Right ventricle myocardium superior (tissue), 1 donor: ENCODE measurements at regions not wholly inside any gene's neighbourhood (a gene's known extent, or its start where the extent isn't known, plus 50 kb on each side); places are given as distances from the start of the nearest gene placed in this dataset.
"Not testable (repeated sequence)": the region's sequence is repeated elsewhere in the genome, so short reads cannot be mapped to it uniquely, and the experiment has no call there.

Experiments used
- ATAC-seq: fragments of 200-7000 bp; cut with Tn5 transposase; one replicate; pipeline ENCODE4 v1.9.1; 2020; ENCODE audit warnings: mild to moderate bottlenecking; ENCODE audit not compliant: poor library complexity
- DNase-seq: peaks from one replicate; pipeline ENCODE4 v3.0.0-alpha.2; 2020
- intact Hi-C: fragments of 100-400 bp; cut with DNase I; formaldehyde crosslinking; loops from one replicate; pipeline ENCODE4 v1.11.2; 2022
- donor health status: DM: no; HTN: yes; CAD: no; lungs with severe emphysema.

DNA sequence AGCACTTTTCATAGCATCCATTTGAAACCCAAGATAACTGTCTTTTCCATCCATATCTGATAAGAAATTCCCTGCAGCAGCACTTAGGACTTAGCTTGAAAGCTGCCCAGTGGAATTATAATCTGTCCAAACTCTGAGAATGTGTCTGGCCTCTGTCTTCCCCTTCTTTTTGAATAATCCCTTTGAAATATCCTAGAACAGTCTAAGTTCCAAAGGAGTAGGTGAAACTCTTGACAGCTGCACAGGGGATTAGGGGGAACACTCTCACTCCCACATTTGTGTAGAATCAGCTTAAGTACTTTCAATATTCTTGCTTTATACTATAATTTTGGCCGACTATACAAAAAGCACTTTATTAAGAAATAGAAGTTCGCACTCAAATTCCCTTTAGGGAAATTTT, 157.7 kb downstream of the PAPSS1 start:
- intact Hi-C loops = no loop called here
- DNase-seq (no peak), ATAC-seq (no peak)

DNA sequence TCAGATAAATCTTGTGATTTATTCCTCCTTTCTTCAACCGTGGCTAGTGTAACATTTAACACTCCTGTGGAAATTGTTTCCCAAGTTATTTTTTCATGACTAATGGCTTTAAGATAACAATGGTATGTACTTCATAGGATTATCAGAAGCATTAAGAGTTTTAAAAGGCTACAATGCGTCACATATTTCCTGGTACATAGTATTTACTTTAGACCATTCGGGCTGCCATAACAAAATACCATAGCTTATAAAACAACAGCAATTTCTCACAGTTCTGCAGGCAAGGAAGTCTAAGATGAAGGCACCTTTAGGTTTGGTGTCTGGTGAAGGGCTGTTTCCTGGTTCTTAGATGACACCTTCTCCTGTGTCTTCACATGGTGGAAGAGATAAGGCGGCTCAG, 158.6 kb downstream of the PAPSS1 start:
- intact Hi-C loops = no loop called here
- no peak for ATAC-seq
- no peak for DNase-seq

DNA sequence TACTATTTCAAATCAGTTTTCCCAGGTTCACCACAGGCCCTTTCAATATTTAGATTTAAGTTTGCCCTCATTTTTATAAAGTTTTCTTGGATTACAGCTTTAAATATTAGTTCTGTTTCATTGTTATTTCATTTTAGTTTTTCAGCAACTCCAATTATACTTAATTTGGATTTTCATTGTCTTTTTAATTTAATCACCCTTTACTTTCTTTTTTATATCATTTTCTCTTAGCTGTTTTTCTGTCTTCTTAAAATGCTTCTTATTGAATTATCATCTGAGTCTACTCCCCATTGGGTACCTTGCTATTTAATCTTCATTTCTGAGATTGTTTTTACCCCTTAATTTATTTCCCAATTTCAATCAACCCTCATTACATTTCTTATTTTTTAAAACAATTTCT, 160.4 kb downstream of the PAPSS1 start:
- no peak for ATAC-seq
- no peak for DNase-seq
- intact Hi-C loops = no loop called here

DNA sequence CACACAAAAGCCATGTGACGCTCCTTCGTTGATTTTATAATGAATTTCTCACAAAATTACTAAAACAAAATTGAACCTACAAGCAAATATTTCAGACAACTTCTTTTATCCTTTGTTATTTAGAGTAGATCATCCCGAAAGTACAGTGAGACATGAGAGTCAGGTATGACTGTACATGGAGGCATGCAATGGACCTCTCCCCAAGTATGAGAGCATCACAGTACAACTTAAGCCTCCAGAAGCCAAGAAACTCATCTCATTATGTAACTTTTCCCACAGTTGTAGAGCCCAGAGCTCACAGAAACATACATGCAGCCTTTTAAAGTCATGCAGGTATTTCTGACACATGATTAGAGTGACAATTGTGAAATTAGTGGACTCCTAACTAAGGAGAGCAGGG, 167.7 kb downstream of the PAPSS1 start:
- intact Hi-C loops = no loop called here
- DNase-seq = no peak
- ATAC-seq = no peak

DNA sequence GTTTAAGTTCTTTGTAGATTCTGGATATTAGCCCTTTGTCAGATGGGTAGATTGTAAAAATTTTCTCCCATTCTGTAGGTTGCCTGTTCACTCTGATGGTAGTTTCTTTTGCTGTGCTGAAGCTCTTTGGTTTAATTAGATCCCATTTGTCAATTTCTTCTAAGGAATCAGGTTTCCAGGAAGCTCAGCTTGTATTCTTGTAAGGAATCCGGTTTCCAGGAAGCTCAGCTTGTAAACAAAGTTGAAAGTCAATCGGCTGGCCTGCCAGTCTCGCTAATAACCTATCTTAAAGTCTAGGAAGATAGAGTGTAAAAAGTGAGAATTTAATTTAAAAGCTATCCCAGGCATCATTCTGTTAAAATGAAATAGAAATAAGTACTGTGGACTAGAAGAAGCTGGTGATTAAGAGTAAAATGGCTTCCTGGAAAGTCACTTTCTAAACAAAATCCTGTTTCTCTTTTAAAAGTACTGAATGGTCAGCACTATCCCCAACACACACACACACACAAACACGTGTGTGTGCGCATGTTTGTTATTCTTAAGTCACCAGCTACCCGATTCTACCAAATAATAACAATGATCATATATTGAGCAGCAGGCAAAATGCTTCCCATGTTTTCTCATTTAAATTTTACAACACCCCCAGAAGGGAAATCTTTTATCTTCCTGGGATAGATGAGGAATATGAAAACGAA, 171.7 kb downstream of the PAPSS1 start:
- intact Hi-C loops = no loop called here
- DNase-seq (no peak), ATAC-seq (no peak)

DNA sequence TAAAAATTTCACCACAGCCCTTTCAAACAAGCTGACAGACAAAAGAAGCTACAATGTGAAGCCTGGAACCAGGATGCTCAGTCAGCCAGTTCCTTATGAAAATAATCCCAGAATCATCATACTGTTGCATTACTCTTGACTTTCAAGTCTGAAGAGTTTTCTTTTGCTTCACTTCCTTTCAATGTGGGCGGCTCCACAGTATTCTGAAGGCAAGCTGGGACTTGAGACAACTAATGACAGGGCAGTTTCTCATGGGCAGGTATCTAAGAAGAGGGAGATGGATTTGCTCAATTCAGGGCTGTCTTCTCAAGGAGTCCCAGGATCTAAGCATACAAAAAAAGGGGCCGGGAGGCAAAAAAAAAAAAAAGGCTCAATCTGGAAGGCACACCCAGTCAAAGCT, 173.4 kb downstream of the PAPSS1 start:
- no peak for DNase-seq
- intact Hi-C loops = no loop called here
- ATAC-seq = no peak

DNA sequence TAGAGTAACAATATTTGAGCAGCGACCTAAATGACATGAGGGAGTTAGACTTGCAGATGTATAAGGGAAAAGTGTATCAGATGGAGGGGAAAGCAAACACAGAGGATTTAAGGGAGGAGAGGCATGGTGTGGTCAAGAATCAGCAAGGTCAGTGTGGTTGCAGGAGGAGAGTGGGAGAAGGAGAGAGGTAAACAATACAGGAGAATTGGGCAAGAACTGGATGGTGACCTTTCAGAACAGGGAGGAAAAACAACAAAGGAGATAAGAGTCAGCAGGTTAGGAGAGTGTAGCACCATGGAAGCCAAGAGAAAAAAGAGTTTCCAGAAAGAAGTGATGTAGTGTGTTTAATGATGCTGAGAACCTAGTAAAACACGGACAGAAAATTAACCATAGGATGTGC, 178.5 kb downstream of the PAPSS1 start:
- intact Hi-C loops = no loop called here
- DNase-seq (no peak), ATAC-seq (no peak)

DNA sequence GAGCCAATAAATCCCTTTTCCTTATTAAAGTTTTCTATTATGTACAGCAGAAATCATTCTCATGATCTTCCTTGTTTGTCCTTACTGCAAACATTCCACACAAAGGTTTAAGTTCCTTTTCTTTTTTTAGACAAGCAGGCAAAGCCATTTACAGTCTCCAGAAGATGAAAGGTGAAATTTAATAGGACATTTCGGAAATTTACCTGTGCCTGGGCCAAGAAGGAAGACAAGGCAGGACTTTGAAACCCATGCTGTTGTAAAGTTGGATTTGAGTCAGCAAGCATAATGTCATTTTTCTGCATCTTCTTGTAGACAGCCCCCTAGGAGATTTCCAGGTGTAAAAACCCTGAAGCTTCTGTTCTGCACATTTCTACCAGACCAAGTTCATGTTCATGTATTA, 188.1 kb downstream of the PAPSS1 start:
- intact Hi-C loops = no loop called here
- DNase-seq (no peak), ATAC-seq (no peak)

DNA sequence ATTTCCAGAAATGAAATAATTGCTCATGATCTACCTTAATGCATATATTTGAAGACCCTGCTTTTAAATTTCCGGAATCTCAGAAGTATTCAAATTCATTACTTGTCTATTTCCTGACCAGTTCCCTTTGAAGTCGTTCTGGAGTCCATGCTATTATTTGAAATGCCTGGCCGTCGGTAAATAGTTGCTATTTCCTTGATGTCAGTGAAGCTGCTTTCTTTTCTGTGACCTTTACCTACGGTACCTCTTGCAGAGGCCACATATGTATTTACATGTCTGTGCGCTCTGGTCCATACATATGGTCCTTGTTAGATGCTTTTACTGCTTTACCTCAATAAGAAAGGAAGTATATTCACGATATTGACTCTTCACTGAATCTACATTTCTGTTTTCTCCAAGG, 199.7 kb downstream of the PAPSS1 start:
- no peak for ATAC-seq
- intact Hi-C loops = no loop called here

DNA sequence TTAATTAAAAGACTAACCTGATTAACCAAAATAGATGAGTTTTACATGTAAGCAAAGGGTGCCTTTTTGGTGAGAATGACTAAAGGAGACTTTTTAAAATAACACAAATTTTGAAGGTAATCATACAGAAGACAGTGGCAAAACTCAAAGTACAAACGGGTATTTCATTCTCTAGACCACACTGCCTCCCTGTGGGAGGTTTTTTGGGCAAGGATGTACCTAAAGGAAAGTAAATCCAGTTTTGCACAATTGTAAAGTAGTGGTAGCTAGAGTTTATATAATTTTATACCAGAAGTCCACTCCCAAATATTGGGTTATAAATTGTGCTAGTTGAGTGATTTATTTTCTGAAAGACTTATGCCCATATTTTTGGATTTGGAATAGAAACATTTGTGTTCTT, 201.0 kb downstream of the PAPSS1 start:
- no peak for ATAC-seq
- intact Hi-C loops = no loop called here
- no peak for DNase-seq

More for the DNA sequence above, 199.7 kb downstream of the PAPSS1 start:
- DNase-seq = no peak

DNA sequence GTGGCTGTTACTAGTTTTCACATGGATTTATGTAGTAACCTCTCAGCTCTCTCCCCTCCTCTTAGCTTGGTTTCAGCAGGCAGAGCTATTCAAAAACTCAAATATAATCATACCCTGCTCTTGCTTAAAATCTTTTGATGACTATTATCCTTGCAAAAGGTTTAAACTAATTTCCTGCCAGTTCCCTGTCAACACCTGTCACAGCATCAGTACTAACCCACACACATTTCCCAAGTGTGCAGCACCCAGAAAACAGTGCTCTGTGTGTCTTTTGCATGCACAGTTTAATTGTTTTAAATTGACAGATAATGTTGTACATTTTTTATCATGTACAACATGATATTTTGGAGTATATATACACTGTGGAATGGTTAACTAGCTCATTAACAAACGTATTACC, 202.0 kb downstream of the PAPSS1 start:
- intact Hi-C loops = no loop called here
- no peak for ATAC-seq
- DNase-seq = no peak

DNA sequence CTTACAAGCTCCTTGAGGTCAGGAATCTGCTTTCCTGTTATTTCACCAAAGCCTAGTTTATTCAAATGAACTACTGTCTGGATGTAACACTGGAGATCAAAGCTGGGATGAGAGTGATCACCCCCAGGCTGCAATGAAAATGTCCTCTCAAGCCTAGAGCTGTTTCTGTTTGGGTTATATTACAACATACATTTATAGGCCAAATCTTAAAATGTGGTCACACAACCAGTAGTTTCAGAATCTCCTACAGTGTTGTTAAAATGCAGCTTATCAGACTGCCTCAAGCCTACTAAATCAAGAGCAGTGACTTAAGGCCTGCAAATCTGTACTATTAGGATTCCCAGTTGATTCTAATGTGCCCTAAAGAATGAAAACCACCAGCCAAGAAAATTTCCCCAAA, 207.5 kb downstream of the PAPSS1 start:
- ATAC-seq (no peak), DNase-seq (no peak)
- intact Hi-C loops = no loop called here

DNA sequence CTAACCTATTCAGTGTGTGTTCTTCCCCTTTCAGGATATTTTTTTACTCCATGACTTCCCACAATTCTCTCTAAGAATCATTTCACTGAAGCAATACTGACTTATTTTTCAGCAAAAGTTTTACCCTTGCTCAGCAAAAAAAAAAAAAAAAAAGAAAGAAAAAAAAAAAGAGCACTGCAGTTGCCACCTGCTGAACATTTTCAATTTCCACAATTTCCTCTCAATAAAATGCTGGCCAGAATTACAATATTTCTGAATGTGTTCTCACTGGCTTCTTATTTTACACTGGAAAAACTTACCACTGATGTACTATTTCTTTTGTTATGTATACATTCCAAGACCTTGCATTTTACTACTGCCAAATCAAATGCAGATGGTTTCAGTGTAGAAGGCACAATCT, 210.4 kb downstream of the PAPSS1 start:
- no peak for ATAC-seq
- DNase-seq = no peak
- intact Hi-C loops = no loop called here

DNA sequence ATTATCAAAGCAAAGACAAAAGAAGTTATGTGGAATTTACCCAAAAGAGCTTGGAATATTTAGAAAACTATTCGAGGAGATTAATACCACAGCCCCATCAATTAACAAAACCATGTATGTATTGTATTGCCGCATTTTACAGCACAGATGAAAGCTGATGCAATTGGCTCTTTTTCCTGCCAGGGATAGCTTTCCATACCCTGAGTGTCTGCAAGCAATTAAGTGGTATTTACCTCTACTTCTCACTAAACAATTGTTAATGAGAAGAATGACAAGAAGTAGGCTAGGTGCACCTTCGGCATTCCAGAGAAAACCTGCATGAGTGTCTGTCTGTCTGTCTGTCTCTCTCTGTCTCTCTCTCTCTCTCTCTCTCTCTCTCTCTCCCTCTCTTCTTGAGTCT, 219.5 kb downstream of the PAPSS1 start:
- intact Hi-C loops = no loop called here

DNA sequence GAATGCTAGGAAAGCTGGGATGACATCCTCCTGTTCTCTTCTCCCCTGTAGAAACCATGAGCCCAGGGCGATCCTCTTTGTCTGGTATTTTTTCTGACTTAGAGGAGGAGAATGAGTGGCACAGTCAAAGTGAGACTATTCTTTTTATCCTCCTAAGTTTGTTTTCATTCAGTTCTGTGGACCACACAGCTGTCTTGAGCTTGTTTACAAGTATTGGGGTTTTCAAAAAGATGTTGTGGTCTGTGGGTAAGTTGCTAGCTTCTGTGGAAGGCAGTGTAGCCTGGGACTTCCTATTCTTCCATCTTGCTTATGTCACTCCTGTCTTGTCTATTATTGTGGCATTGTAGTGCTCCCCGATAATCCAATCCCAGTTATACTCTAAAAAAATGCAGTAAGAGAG, 223.0 kb downstream of the PAPSS1 start:
- intact Hi-C loops = no loop called here
- ATAC-seq (no peak), DNase-seq (no peak)

More for the DNA sequence above, 219.5 kb downstream of the PAPSS1 start:
- DNase-seq (no peak), ATAC-seq (no peak)

DNA sequence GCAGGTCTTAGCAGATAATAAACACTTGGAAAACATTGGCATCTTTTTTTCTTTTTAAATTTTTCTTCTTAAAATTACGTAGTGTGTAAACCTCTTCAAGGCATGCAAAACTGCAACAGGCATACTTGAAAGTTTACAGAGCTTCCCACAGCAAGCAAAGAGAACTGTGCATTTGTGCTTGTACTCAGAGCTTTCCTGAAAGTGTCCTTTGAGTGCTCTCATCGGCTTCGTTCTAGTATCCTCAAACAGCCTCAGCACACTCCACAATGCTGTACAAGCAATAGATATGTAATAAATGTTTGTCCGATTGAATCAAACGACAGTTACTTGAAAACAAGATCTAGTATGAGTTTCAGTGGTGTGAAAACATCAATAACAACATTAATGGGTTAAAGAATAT, 227.5 kb downstream of the PAPSS1 start:
- ATAC-seq (no peak), DNase-seq (no peak)
- intact Hi-C loops = no loop called here

DNA sequence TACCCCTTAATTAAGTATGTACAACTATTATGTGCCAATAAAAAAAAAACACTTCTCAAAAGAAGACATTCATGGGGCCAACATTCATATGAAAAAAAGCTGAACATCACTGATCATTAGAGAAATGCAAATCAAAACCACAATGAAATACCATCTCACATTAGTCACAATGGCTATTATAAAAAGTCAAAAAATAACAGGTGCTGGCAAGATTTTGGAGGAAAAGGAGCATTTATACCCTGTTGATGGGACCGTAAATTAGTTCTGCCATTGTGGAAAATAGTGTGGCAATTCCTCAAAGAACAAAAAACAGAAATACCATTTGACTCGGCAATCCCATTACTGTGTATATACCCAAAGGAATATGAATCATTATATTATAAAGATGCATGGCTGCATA, 229.9 kb downstream of the PAPSS1 start:
- ATAC-seq (no peak), DNase-seq (no peak)
- intact Hi-C loops = no loop called here

DNA sequence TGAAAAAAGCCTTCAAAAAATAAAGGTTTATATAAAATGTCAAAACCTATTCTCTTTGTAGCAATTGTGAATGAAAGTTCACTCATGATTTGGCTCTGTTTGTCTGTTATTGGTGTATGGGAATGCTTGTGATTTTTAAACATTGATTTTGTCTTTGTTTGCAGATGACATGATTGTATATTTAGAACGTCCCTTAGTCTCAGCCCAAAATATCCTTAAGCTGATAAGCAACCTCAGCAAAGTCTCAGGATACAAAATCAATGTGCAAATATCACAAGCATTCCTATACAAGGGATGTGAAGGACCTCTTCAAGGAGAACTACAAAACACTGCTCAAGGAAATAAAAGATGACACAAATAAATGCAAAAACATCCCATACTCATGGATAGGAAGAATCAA, 236.4 kb downstream of the PAPSS1 start:
- ATAC-seq, DNase-seq, intact Hi-C loops: not testable (repeated sequence)

DNA sequence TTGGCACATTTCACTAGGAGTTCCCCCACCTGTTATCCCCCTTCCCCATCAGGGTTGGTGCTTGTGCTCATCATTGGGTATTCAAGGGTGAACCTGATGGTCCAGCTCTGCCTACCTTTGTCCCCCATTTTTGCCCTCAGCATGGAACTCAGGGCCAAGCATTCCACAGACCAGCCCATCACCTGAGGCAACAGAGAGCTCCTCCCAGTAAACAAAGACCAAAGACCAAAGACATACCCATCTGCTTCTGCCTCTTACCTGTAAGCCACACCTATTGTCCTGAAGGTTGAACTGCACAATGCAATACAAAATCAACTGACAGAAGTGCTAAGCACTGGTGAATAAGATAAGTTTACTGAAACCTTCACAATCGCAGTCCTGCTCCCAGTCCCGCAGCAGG, 237.5 kb downstream of the PAPSS1 start:
- DNase-seq (no peak), ATAC-seq (no peak)
- intact Hi-C loops = no loop called here

DNA sequence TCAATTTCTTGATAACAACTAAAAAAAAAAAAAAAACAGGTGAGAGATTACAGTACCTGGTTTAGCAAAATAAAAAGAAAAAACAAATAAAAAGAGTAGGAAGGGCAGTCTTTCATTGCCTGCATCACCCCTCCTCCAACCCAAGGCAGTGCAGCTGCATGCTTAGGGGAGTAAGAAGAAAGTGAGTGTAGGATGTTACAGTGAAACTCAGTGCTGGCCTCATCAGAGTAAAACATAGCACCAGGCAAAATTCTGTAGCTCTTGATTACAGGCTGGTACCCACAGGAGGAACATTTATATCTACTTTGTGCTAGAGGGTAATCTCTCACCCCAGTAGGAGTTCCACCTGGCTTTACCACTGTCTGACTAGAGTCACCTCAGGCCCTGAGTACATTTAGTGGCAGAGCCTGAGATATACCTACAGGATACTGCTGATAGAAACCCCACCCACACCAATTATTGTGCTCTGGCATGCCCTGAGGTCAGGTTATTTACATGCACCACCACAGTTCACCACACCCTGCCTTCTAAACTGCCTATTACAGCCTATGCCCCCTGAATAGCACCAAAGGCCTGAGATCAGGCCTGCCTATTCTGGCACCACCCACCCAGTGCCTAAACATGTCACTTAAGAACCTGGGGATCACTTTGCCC, 241.6 kb downstream of the PAPSS1 start:
- DNase-seq = no peak
- no peak for ATAC-seq
- intact Hi-C loops = no loop called here

DNA sequence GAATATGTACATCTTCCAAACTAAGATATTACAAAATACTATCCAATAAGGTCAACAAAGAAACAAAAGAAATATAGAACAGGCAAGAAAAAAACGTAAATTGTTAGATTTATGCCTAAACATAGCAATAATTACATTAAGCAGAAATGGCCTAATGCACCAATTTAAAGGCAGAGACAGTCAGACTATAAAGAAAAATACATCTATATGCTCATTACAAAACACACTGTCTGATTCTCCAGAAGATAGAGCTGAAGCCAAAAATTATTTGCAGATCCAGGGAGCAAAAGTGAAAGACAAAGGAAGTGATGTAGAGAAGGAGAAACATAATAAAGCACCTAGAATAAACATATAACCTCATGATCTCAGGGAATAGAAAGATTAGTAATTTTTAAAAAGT, 246.9 kb downstream of the PAPSS1 start:
- intact Hi-C loops = no loop called here

More for the DNA sequence above, 246.9 kb downstream of the PAPSS1 start:
- DNase-seq = no peak
- ATAC-seq = no peak
